ENCODE measurements at regions not wholly inside any gene's neighbourhood (a gene's known extent, or its start where the extent isn't known, plus 50 kb on each side); places are given as distances from the start of the nearest gene placed in this dataset.

DNA sequence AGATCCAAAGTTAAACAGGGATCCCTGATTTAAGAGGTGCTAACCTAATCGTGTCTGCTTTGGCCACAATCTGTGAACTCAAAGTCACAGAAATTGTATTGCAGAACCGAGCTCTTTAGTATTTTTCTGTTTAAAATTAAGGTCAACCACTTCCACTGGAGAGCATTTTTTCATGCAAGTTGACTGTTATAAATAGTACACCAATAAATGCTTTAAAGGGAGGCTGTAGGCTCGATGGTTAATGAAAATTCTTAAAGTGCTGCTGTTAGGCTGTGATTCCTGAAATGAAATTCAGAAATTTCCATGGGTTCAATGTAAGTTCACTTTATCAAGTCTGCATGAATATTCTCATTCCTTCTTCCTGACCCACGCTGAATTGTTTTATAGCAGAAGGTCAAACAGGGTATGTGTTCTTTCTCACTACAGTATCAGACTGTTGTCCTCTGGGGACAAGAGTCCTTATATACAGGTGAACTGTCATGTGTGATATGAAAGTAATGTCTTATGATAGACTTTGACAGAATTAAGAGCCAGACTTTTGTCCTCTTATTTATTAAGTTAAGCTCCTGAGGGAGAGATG lies 92.5 kb upstream of the HDGFL1 start:
- TF ChIP-seq, protein P1, sequence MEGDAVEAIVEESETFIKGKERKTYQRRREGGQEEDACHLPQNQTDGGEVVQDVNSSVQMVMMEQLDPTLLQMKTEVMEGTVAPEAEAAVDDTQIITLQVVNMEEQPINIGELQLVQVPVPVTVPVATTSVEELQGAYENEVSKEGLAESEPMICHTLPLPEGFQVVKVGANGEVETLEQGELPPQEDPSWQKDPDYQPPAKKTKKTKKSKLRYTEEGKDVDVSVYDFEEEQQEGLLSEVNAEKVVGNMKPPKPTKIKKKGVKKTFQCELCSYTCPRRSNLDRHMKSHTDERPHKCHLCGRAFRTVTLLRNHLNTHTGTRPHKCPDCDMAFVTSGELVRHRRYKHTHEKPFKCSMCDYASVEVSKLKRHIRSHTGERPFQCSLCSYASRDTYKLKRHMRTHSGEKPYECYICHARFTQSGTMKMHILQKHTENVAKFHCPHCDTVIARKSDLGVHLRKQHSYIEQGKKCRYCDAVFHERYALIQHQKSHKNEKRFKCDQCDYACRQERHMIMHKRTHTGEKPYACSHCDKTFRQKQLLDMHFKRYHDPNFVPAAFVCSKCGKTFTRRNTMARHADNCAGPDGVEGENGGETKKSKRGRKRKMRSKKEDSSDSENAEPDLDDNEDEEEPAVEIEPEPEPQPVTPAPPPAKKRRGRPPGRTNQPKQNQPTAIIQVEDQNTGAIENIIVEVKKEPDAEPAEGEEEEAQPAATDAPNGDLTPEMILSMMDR (optimal IDR thresholded peaks at IDR 0.05 in 1 of 3, IDR thresholded peaks at IDR 0.05 in 1 of 3, conservative IDR thresholded peaks at IDR 0.05 in 1 of 3; ENCODE audit: extremely low read depth in 1 of 3, insufficient read depth in 2 of 3, low read length in 3 of 3): no peak
- TF ChIP-seq EZH2 (IDR thresholded peaks at IDR 0.05; ENCODE audit: low read length): no peak
- Histone ChIP-seq H3K9me3 (ENCODE audit: control insufficient read depth, low read depth, low read length) (no peaks in the 10 kb centered on the region), H3K4me2 (ENCODE audit: control insufficient read depth, extremely low read depth, insufficient read depth, low read depth, low read length) (no peak overlapping the region), H3K9ac (ENCODE audit: control insufficient read depth, extremely low read depth, insufficient read depth, low read length) (no peak overlapping the region), H3K27me3 (ENCODE audit: control insufficient read depth, extremely low read depth, insufficient read depth, low read length) (no peaks in the 10 kb centered on the region), H2AFZ (ENCODE audit: control insufficient read depth, low read length) (no peak overlapping the region), H3K79me2 (ENCODE audit: control insufficient read depth, insufficient read depth, low read length) (no peaks in the 10 kb centered on the region), H3K36me3 (ENCODE audit: control insufficient read depth in 2 of 2, extremely low read depth in 1 of 2, insufficient read depth in 2 of 2, low read length in 2 of 2) (no peaks in the 10 kb centered on the region), H4K20me1 (ENCODE audit: control insufficient read depth, extremely low read depth, insufficient read depth, low read length) (no peaks in the 10 kb centered on the region), H3K9me1 (ENCODE audit: control insufficient read depth, extremely low read depth, insufficient read depth, low read length) (no peaks in the 10 kb centered on the region), H3K4me3 (ENCODE audit: control insufficient read depth in 2 of 3, extremely low read depth in 1 of 3, insufficient read depth in 2 of 3, low read depth in 1 of 3, low read length in 3 of 3) (no peak overlapping the region), H3K4me1 (ENCODE audit: control insufficient read depth, extremely low read depth, insufficient read depth, low read length) (no peaks in the 10 kb centered on the region), H3K27ac (ENCODE audit: control insufficient read depth, insufficient read depth, low read length) (no peak overlapping the region)
- dilution Hi-C loops (cut with MboI; ENCODE audit: extremely low pct_ligation_motif_present, low sequenced_read_pairs): no loop called here
- DNase-seq (ENCODE audit: low read depth, low spot score): no peak
- no peak for FAIRE-seq

DNA sequence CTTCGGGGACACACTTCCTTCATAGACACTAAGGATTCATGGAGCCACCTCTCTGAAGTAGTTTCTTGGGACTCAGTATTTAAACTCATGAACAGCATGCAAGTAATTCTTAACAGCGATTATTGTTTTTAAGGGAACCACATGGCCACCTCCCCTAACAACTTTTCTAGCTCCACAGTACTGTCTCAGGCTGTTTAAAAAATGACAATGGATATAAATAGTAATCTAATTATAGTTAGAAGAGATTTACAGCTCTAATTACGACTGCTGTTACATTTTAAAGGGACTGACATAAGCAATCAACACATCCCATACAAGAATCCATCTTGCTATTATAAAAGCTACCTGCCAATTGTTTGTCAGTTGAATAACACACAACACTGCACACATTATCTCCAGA lies 72.1 kb upstream of the HDGFL1 start:
- dilution Hi-C loops (cut with MboI; ENCODE audit: extremely low pct_ligation_motif_present, low sequenced_read_pairs): no loop called here
- Histone ChIP-seq H3K4me1 (ENCODE audit: control insufficient read depth, extremely low read depth, insufficient read depth, low read length) (no peaks in the 10 kb centered on the region), H3K9me1 (ENCODE audit: control insufficient read depth, extremely low read depth, insufficient read depth, low read length) (no peaks in the 10 kb centered on the region), H3K36me3 (ENCODE audit: control insufficient read depth in 2 of 2, extremely low read depth in 1 of 2, insufficient read depth in 2 of 2, low read length in 2 of 2) (no peaks in the 10 kb centered on the region), H2AFZ (ENCODE audit: control insufficient read depth, low read length) (no peak overlapping the region), H3K27ac (ENCODE audit: control insufficient read depth, insufficient read depth, low read length) (no peak overlapping the region), H3K9me3 (ENCODE audit: control insufficient read depth, low read depth, low read length) (no peaks in the 10 kb centered on the region), H3K27me3 (ENCODE audit: control insufficient read depth, extremely low read depth, insufficient read depth, low read length) (no peaks in the 10 kb centered on the region), H3K79me2 (ENCODE audit: control insufficient read depth, insufficient read depth, low read length) (no peaks in the 10 kb centered on the region), H4K20me1 (ENCODE audit: control insufficient read depth, extremely low read depth, insufficient read depth, low read length) (no peaks in the 10 kb centered on the region), H3K9ac (ENCODE audit: control insufficient read depth, extremely low read depth, insufficient read depth, low read length) (no peak overlapping the region), H3K4me3 (ENCODE audit: control insufficient read depth in 2 of 3, extremely low read depth in 1 of 3, insufficient read depth in 2 of 3, low read depth in 1 of 3, low read length in 3 of 3) (no peak overlapping the region), H3K4me2 (ENCODE audit: control insufficient read depth, extremely low read depth, insufficient read depth, low read depth, low read length) (no peak overlapping the region)
- no peak for FAIRE-seq
- TF ChIP-seq, protein P1 (optimal IDR thresholded peaks at IDR 0.05 in 1 of 3, IDR thresholded peaks at IDR 0.05 in 1 of 3, conservative IDR thresholded peaks at IDR 0.05 in 1 of 3; ENCODE audit: extremely low read depth in 1 of 3, insufficient read depth in 2 of 3, low read length in 3 of 3): no peak
- TF ChIP-seq EZH2 (IDR thresholded peaks at IDR 0.05; ENCODE audit: low read length): no peak
- no peak for DNase-seq (ENCODE audit: low read depth, low spot score)
